ENCODE measurements at regions not wholly inside any gene's neighbourhood (a gene's known extent, or its start where the extent isn't known, plus 50 kb on each side); places are given as distances from the start of the nearest gene placed in this dataset.

DNA sequence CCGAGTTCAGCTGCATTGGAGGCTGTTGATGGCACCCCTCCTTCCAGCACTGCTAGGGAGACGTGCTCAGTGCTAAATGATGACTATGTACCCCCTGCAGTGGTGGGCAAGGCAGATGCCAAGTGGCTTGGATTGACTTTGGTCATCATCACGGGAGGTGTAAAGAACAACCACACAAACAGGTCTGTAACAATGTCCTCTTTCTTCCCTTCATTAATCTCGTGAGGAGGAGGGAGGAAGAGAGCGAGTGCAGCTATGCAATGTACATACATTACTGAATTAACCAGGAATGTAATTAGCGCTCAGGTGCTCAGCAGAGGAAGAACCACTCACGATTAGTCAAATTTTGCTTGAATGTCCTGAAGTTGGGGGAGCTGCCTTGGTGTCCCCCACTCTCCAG lies 173.9 kb upstream of the SKOR2 start:
- TF ChIP-seq, protein P1, sequence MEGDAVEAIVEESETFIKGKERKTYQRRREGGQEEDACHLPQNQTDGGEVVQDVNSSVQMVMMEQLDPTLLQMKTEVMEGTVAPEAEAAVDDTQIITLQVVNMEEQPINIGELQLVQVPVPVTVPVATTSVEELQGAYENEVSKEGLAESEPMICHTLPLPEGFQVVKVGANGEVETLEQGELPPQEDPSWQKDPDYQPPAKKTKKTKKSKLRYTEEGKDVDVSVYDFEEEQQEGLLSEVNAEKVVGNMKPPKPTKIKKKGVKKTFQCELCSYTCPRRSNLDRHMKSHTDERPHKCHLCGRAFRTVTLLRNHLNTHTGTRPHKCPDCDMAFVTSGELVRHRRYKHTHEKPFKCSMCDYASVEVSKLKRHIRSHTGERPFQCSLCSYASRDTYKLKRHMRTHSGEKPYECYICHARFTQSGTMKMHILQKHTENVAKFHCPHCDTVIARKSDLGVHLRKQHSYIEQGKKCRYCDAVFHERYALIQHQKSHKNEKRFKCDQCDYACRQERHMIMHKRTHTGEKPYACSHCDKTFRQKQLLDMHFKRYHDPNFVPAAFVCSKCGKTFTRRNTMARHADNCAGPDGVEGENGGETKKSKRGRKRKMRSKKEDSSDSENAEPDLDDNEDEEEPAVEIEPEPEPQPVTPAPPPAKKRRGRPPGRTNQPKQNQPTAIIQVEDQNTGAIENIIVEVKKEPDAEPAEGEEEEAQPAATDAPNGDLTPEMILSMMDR (conservative IDR thresholded peaks at IDR 0.05; ENCODE audit: low read length), result no peak
- TF ChIP-seq EZH2phosphoT487 (IDR thresholded peaks at IDR 0.05; ENCODE audit: borderline replicate concordance, low read depth, low read length), result no peak
